Vagina (tissue), 2 donors: ENCODE measurements at regions not wholly inside any gene's neighbourhood (a gene's known extent, or its start where the extent isn't known, plus 50 kb on each side); places are given as distances from the start of the nearest gene placed in this dataset.

Experiments
- POLR2A ChIP-seq, 2 donors: fragments of 450-650 bp; IDR thresholded peaks; one replicate each; pipeline ENCODE4 v1.6.1; 2017; ENCODE audit warnings: antibody characterized with exemption in 2 of 2, mild to moderate bottlenecking in 2 of 2, moderate library complexity in 2 of 2
- POLR2AphosphoS5 ChIP-seq, 2 donors: sonication (generic); formaldehyde crosslinking; IDR thresholded peaks; one replicate each; pipeline ENCODE4 v1.9.0; 2017; ENCODE audit warnings: antibody characterized with exemption in 2 of 2, mild to moderate bottlenecking in 2 of 2, low read depth in 1 of 2; ENCODE audit not compliant: insufficient read depth in 1 of 2
- TF ChIP-seq, protein P1 (sequence below), 3 experiments: fragments of 450-650 bp in 2 of 3; fragments of 200-600 bp in 1 of 3; sonication (generic) in 1 of 3; IDR thresholded peaks; one replicate each; pipeline ENCODE4 v1.5.1; 2017 to 2019; ENCODE audit warnings: antibody characterized with exemption in 3 of 3, mild to moderate bottlenecking in 2 of 3, moderate library complexity in 2 of 3

DNA sequence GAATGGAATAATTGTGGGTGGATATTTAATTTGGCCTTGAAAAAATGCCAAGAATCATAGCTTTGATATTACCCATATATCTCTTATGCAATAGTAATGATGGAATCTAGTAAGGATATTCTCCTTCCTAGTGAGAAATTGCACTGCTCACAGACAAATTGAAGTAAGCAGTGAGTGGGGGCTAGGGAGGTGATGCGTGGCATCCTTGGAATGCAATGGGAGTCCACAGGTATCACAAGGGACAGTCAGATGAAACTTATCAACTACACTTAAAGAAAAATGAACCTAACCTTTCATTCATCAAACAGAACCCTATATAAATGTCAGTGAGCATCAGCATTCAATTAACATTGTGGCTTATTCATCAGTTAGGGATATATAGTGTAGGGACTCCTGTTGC is 57.8 kb downstream of the IZUMO3 start:
- TF ChIP-seq, protein P1, sequence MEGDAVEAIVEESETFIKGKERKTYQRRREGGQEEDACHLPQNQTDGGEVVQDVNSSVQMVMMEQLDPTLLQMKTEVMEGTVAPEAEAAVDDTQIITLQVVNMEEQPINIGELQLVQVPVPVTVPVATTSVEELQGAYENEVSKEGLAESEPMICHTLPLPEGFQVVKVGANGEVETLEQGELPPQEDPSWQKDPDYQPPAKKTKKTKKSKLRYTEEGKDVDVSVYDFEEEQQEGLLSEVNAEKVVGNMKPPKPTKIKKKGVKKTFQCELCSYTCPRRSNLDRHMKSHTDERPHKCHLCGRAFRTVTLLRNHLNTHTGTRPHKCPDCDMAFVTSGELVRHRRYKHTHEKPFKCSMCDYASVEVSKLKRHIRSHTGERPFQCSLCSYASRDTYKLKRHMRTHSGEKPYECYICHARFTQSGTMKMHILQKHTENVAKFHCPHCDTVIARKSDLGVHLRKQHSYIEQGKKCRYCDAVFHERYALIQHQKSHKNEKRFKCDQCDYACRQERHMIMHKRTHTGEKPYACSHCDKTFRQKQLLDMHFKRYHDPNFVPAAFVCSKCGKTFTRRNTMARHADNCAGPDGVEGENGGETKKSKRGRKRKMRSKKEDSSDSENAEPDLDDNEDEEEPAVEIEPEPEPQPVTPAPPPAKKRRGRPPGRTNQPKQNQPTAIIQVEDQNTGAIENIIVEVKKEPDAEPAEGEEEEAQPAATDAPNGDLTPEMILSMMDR (IDR thresholded peaks at IDR 0.05), result no peak
- TF ChIP-seq POLR2AphosphoS5 (IDR thresholded peaks at IDR 0.05; ENCODE audit: insufficient read depth in 1 of 2, low read depth in 1 of 2), result no peak
- no peak for TF ChIP-seq POLR2A (IDR thresholded peaks at IDR 0.05)
